PFSK-1 (cell line): ENCODE measurements at regions not wholly inside any gene's neighbourhood (a gene's known extent, or its start where the extent isn't known, plus 50 kb on each side); places are given as distances from the start of the nearest gene placed in this dataset.

Experiments used
- FOXP2 ChIP-seq: optimal IDR thresholded peaks from 2 replicates; pipeline ENCODE3; 2011; ENCODE audit warnings: borderline replicate concordance, control low read depth, inconsistent platforms; ENCODE audit not compliant: insufficient read depth; ENCODE audit errors: extremely low read length, extremely low read depth
- POLR2AphosphoS5 ChIP-seq: IDR thresholded peaks from 2 replicates; pipeline ENCODE4 v1.6.1; 2012; ENCODE audit warnings: low read depth, mild to moderate bottlenecking, control low read depth, low read length, moderate library complexity
- REST ChIP-seq, 2 experiments: IDR thresholded peaks; 2 replicates each; pipeline versions ENCODE4 v1.6.1 to v1.8.0; 2011 to 2012; ENCODE audit warnings: low read depth in 2 of 2, low read length in 2 of 2, control low read depth in 1 of 2, inconsistent platforms in 1 of 2, mild to moderate bottlenecking in 1 of 2, moderate library complexity in 1 of 2; ENCODE audit not compliant: insufficient read depth in 1 of 2
- SIN3A ChIP-seq: IDR thresholded peaks from 2 replicates; pipeline ENCODE4 v1.6.1; 2012; ENCODE audit warnings: mild to moderate bottlenecking, low read length, moderate library complexity, borderline replicate concordance; ENCODE audit not compliant: insufficient read depth
- TAF1 ChIP-seq: IDR thresholded peaks from 2 replicates; pipeline ENCODE4 v1.6.1; 2012; ENCODE audit warnings: low read length, control low read depth, borderline replicate concordance; ENCODE audit not compliant: insufficient read depth

- no peak for TF ChIP-seq POLR2AphosphoS5
- no peak for TF ChIP-seq REST (IDR thresholded peaks at IDR 0.05; ENCODE audit: insufficient read depth in 1 of 2, low read depth in 2 of 2, low read length in 2 of 2)
- no peak for TF ChIP-seq TAF1
- TF ChIP-seq FOXP2 = no peak
- no peak for TF ChIP-seq SIN3A
Observed at GRCh38 chr2:134002391-134002790, 251.5 kb upstream of the MGAT5 start.

- TF ChIP-seq SIN3A = no peak
Observed at GRCh38 chr2:134002921-134003320, 251.0 kb upstream of the MGAT5 start.

DNA sequence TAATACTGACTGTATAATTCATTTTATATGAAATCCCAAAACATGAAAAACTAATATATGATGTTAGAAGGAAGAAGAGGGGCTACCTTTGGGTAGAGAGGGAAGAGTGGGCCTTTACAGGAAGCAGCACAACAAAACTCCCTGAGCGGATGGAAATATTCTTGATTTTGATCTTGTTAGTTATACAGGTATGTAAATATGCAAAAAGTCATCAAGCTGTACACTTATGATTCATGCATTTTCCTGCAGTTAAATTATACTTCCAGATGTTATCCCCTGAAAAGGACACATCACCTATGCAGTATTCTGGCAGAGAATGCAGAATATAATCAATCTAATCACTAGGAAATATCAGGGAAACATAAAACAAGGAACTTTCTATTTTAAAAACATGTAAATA is 249.4 kb upstream of the MGAT5 start:
- no peak for TF ChIP-seq FOXP2
- TF ChIP-seq SIN3A = no peak
- TF ChIP-seq POLR2AphosphoS5 = no peak
- TF ChIP-seq TAF1 = no peak
- no peak for TF ChIP-seq REST (IDR thresholded peaks at IDR 0.05; ENCODE audit: insufficient read depth in 1 of 2, low read depth in 2 of 2, low read length in 2 of 2)

DNA sequence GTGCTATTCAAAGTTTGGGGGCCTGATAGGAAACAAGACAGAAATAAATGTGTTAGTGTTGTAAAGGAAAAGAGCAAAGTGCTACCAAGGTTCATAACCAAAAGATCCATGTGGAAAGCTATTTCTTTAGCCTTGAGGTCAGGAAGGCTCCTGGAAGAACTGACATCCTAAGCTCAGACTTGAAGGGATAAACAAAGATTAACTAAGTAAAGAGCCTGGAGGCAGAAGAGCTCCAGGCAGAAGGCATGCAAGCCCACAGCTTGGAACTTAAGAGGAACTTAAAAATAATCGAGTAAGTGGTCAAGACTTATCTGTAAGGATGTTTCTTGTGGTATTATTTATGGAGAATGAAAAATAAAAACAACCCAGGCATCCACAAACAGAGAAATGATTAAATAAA is 245.0 kb upstream of the MGAT5 start:
- TF ChIP-seq SIN3A (no peak), TAF1 (no peak), FOXP2 (no peak), REST (IDR thresholded peaks at IDR 0.05; ENCODE audit: insufficient read depth in 1 of 2, low read depth in 2 of 2, low read length in 2 of 2) (no peak)

- TF ChIP-seq REST (IDR thresholded peaks at IDR 0.05; ENCODE audit: insufficient read depth in 1 of 2, low read depth in 2 of 2, low read length in 2 of 2) (no peak), SIN3A (no peak), TAF1 (no peak), FOXP2 (no peak), POLR2AphosphoS5 (no peak)
Observed at GRCh38 chr2:134009440-134009839, 244.4 kb upstream of the MGAT5 start.
